ENCODE measurements at regions not wholly inside any gene's neighbourhood (a gene's known extent, or its start where the extent isn't known, plus 50 kb on each side); places are given as distances from the start of the nearest gene placed in this dataset.

GRCh38 chr1:214970016-214970415 is 112.5 kb upstream of the KCNK2 start:
- H4K20me1 ChIP-seq (ENCODE audit: insufficient read depth, low read length), result no peaks in the 10 kb centered on the region
- FAIRE-seq (no peak), DNase-seq (ENCODE audit: low spot score) (no peak), ATAC-seq (no peak)
- TF ChIP-seq ZMAT5 (CRISPR knock-in tag; IDR thresholded peaks at IDR 0.05; ENCODE audit: borderline replicate concordance, low read depth) (no peak), ZBTB10 (CRISPR knock-in tag; IDR thresholded peaks at IDR 0.05; ENCODE audit: borderline replicate concordance) (no peak), TCF12 (IDR thresholded peaks at IDR 0.05) (no peak), TCF12 (CRISPR knock-in tag; IDR thresholded peaks at IDR 0.05) (no peak), REST (IDR thresholded peaks at IDR 0.05; ENCODE audit: borderline replicate concordance in 1 of 2, low read depth in 1 of 2, low read length in 2 of 2) (no peak), NKX3-1 (CRISPR knock-in tag; IDR thresholded peaks at IDR 0.05) (no peak), RBAK (CRISPR knock-in tag; IDR thresholded peaks at IDR 0.05) (no peak), ZNF512B (CRISPR knock-in tag; IDR thresholded peaks at IDR 0.05; ENCODE audit: borderline replicate concordance) (no peak), ZNF274 (CRISPR knock-in tag; IDR thresholded peaks at IDR 0.05) (no peak), KMT2A (CRISPR knock-in tag; IDR thresholded peaks at IDR 0.05) (no peak), ZNF652 (CRISPR knock-in tag; IDR thresholded peaks at IDR 0.05; ENCODE audit: borderline replicate concordance, low read depth) (no peak), POLR2AphosphoS2 (IDR thresholded peaks at IDR 0.05; ENCODE audit: low read depth, low read length) (no peak), ADNP (CRISPR knock-in tag; IDR thresholded peaks at IDR 0.05) (no peak), ZNF713 (CRISPR knock-in tag; IDR thresholded peaks at IDR 0.05) (no peak), ZFP90 (CRISPR knock-in tag; IDR thresholded peaks at IDR 0.05; ENCODE audit: borderline replicate concordance) (no peak), ZFY (CRISPR knock-in tag; IDR thresholded peaks at IDR 0.05) (no peak)
- H3K27me3 ChIP-seq (ENCODE audit: control insufficient read depth in 1 of 2, insufficient read depth in 2 of 2, low read length in 2 of 2), result peaks cover 0 to 3% of the 10 kb centered on the region in 2 experiments; a peak in 2 of 5 replicates
- H3K4me2 ChIP-seq (ENCODE audit: low read depth, low read length), result no peak overlapping the region
- CTCF ChIA-PET (ENCODE audit: low intra/inter-chr PET ratio, low total read pairs), result no interaction called here
- in situ Hi-C loops (cut with HindIII; ENCODE audit: extremely low pct_ligation_motif_present, low pct_unique_long_range_greater_than_20kb) (no loop called here), intact Hi-C loops (cut with micrococcal nuclease; ENCODE audit: unreplicated experiment) (no loop called here)
- BruUV-seq (replicated peaks), result no TSS peak
- POLR2A ChIA-PET, result no interaction called here
- no peaks in the 10 kb centered on the region for H3K79me2 ChIP-seq (ENCODE audit: insufficient read depth, low read length)
- 0% methylated on average over 1 of the region's 1 CpG for WGBS (ENCODE audit: low lambda C conversion rate)
- H3K27ac ChIP-seq (ENCODE audit: extremely low read length, insufficient read depth, low read length), result no peak overlapping the region
- no peaks in the 10 kb centered on the region for H3K9me3 ChIP-seq (ENCODE audit: low read length)
- no peak overlapping the region for H3K4me3 ChIP-seq (replicated peaks in 1 of 3; ENCODE audit: insufficient read depth in 1 of 3, low read depth in 2 of 3, low read length in 3 of 3)
- no peak overlapping the region for H3K9ac ChIP-seq (ENCODE audit: insufficient read depth, low read depth, low read length)
- H3K36me3 ChIP-seq (replicated peaks in 1 of 2; ENCODE audit: control insufficient read depth in 1 of 2, insufficient read depth in 2 of 2, low read length in 2 of 2), result no peaks in the 10 kb centered on the region
- H2AFZ ChIP-seq (ENCODE audit: low read length), result no peak overlapping the region
- no peaks in the 10 kb centered on the region for H3K4me1 ChIP-seq (ENCODE audit: insufficient read depth, low read length)

All from HepG2 (cell line).